ENCODE measurements at regions not wholly inside any gene's neighbourhood (a gene's known extent, or its start where the extent isn't known, plus 50 kb on each side); places are given as distances from the start of the nearest gene placed in this dataset.

DNA sequence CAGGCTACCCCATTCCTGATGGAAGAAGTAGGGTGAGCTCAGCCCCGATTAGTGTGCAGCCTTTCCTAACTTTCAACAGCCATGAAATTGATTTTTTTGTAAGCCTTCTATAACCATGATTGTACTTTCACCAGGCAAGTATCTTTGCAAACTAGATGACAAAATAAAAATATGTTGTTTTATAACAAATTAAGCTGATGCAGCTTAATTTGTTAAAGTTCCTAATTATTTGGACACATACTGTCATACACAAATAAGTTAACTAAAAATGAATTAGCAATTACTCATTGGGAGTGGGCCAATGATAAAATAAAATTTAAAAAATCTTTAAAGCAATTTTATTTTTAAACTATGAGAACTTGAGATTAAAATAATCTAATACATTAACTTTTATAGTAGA lies 113.1 kb upstream of the FANCL start:
- TF ChIP-seq, protein P1, sequence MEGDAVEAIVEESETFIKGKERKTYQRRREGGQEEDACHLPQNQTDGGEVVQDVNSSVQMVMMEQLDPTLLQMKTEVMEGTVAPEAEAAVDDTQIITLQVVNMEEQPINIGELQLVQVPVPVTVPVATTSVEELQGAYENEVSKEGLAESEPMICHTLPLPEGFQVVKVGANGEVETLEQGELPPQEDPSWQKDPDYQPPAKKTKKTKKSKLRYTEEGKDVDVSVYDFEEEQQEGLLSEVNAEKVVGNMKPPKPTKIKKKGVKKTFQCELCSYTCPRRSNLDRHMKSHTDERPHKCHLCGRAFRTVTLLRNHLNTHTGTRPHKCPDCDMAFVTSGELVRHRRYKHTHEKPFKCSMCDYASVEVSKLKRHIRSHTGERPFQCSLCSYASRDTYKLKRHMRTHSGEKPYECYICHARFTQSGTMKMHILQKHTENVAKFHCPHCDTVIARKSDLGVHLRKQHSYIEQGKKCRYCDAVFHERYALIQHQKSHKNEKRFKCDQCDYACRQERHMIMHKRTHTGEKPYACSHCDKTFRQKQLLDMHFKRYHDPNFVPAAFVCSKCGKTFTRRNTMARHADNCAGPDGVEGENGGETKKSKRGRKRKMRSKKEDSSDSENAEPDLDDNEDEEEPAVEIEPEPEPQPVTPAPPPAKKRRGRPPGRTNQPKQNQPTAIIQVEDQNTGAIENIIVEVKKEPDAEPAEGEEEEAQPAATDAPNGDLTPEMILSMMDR (IDR thresholded peaks at IDR 0.05) = no peak
- TF ChIP-seq POLR2A (IDR thresholded peaks at IDR 0.05) = no peak

Data from Peyer's patch (tissue), 4 donors.